ENCODE measurements at regions not wholly inside any gene's neighbourhood (a gene's known extent, or its start where the extent isn't known, plus 50 kb on each side); places are given as distances from the start of the nearest gene placed in this dataset.
"Not testable (repeated sequence)": the region's sequence is repeated elsewhere in the genome, so short reads cannot be mapped to it uniquely, and the experiment has no call there.

GRCh38 chr17:27207073-27207513 lies 86.8 kb upstream of the WSB1 start:
- no peaks in the 10 kb centered on the region for H3K36me3 ChIP-seq
- H3K4me3 ChIP-seq = no peak overlapping the region
- no peak overlapping the region for H3K9ac ChIP-seq (ENCODE audit: low read depth in 2 of 2, low read length in 2 of 2)
- H3K27me3 ChIP-seq = no peaks in the 10 kb centered on the region
- TF ChIP-seq, protein P1, sequence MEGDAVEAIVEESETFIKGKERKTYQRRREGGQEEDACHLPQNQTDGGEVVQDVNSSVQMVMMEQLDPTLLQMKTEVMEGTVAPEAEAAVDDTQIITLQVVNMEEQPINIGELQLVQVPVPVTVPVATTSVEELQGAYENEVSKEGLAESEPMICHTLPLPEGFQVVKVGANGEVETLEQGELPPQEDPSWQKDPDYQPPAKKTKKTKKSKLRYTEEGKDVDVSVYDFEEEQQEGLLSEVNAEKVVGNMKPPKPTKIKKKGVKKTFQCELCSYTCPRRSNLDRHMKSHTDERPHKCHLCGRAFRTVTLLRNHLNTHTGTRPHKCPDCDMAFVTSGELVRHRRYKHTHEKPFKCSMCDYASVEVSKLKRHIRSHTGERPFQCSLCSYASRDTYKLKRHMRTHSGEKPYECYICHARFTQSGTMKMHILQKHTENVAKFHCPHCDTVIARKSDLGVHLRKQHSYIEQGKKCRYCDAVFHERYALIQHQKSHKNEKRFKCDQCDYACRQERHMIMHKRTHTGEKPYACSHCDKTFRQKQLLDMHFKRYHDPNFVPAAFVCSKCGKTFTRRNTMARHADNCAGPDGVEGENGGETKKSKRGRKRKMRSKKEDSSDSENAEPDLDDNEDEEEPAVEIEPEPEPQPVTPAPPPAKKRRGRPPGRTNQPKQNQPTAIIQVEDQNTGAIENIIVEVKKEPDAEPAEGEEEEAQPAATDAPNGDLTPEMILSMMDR (IDR thresholded peaks at IDR 0.05) = no peak
- H3K9me3 ChIP-seq = no peaks in the 10 kb centered on the region
- H3K4me1 ChIP-seq = no peaks in the 10 kb centered on the region
- intact Hi-C loops (cut with DNase I) = no loop called here
- DNase-seq = no peak
- H3K27ac ChIP-seq = peak overlapping the region; percentile 24

- H3K4me1 ChIP-seq; DNase-seq; H3K27ac ChIP-seq; H3K4me3 ChIP-seq; H3K9me3 ChIP-seq; H3K27me3 ChIP-seq; intact Hi-C loops (cut with DNase I); H3K9ac ChIP-seq (ENCODE audit: low read depth in 2 of 2, low read length in 2 of 2); H3K36me3 ChIP-seq: not testable (repeated sequence)
Observed at GRCh38 chr17:27208370-27208769, 85.5 kb upstream of the WSB1 start.

DNA sequence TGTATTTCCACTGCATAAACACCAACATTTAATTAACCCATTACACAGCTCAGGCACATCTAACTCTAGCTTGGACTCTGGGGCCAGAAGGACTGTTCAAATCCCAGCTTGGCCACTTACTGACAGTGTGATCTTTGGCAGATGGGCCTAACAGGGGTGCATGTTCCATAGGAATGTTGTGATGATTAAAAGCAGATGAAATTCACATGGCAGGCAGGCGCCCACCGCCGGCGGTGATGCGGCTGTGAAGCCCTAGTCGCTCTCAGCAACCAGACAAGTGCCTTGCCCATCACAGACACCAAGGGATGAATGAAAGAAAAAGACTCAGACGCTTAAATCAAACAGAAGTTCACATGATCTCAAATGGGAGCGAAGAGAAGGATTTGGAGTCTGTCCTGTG lies 84.6 kb upstream of the WSB1 start:
- no peak overlapping the region for H3K4me3 ChIP-seq
- no peaks in the 10 kb centered on the region for H3K36me3 ChIP-seq
- H3K27ac ChIP-seq = no peak overlapping the region
- intact Hi-C loops (cut with DNase I) = no loop called here
- H3K4me1 ChIP-seq = no peaks in the 10 kb centered on the region
- H3K27me3 ChIP-seq = no peaks in the 10 kb centered on the region
- no peaks in the 10 kb centered on the region for H3K9me3 ChIP-seq
- no peak for DNase-seq
- TF ChIP-seq, protein P1 (IDR thresholded peaks at IDR 0.05) = no peak
- H3K9ac ChIP-seq (ENCODE audit: low read depth in 2 of 2, low read length in 2 of 2) = no peak overlapping the region

DNA sequence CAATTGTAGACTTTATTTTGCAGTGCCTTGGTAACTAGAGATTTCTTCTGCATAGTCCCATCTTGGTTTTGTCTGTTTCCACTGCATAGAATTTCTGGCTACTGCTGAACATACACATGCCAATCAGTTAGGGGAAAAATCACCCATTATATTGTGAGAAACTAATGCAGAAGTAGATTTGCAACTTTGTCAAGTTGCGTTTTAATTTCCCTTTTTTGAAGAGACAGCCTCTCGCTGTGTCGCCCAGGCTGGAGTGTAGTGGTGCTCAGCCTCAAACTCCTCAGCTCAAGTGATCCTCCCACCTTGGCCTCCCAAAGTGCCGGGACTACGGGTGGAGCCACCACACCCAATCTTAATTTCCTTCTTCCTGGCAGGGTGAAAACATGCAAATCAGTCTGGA lies 83.1 kb upstream of the WSB1 start:
- H3K27me3 ChIP-seq; H3K27ac ChIP-seq; H3K9ac ChIP-seq (ENCODE audit: low read depth in 2 of 2, low read length in 2 of 2); H3K36me3 ChIP-seq; intact Hi-C loops (cut with DNase I); H3K4me1 ChIP-seq; H3K9me3 ChIP-seq; H3K4me3 ChIP-seq; DNase-seq: not testable (repeated sequence)

- no peak overlapping the region for H3K4me3 ChIP-seq
- no peaks in the 10 kb centered on the region for H3K27me3 ChIP-seq
- no peaks in the 10 kb centered on the region for H3K4me1 ChIP-seq
- intact Hi-C loops (cut with DNase I) = no loop called here
- no peaks in the 10 kb centered on the region for H3K36me3 ChIP-seq
- peak overlapping the region; percentile 22 for H3K27ac ChIP-seq
- H3K9ac ChIP-seq (ENCODE audit: low read depth in 2 of 2, low read length in 2 of 2) = no peak overlapping the region
- H3K9me3 ChIP-seq = no peaks in the 10 kb centered on the region
- no peak for DNase-seq
- TF ChIP-seq, protein P1 (IDR thresholded peaks at IDR 0.05) = no peak
Observed at GRCh38 chr17:27216836-27217235, 77.1 kb upstream of the WSB1 start.

DNA sequence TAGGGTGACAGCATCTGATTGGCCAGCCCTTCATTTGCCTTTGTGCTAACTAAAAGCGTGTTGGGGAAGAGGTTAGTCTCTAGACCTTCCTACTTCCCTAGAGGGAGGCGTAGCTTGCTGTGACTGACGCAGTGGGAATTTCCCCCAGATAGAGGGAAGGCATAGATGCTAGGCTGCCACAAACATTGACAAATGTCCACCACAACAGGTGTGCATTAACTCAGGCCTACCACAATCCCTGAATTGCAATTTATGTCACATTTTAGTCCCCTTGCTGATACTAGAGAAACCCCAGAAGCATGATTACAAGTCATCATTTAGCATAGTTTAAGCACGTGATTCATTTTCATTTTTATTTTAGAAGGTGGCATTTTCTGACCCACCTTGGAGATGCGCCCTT lies 76.3 kb upstream of the WSB1 start:
- Histone ChIP-seq H3K4me3 (no peak overlapping the region), H3K9me3 (no peaks in the 10 kb centered on the region), H3K4me1 (no peaks in the 10 kb centered on the region), H3K36me3 (no peaks in the 10 kb centered on the region), H3K27me3 (no peaks in the 10 kb centered on the region), H3K9ac (ENCODE audit: low read depth in 2 of 2, low read length in 2 of 2) (no peak overlapping the region), H3K27ac (peak overlapping the region; percentile 22)
- DNase-seq = no peak
- TF ChIP-seq, protein P1 (IDR thresholded peaks at IDR 0.05) = no peak
- intact Hi-C loops (cut with DNase I) = no loop called here

DNA sequence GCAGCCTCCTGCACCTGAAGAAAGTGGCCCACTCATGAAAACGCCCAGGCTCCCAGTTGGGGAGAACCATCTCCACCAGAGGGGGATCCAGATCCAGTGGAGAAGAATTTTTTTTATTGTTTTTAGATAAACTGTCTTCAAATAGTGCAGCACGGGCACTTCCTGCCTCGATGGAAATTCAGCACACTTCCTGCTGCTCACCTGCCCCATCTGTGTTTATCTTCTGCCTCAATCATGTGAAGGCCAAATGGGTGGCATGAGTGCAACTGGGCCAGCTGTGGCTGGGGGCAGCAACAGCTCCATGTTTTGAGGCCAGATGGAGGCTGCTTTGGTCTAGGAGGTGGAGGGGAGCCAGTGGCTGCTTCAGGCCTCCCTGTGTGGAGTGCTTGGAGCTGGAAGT lies 75.9 kb upstream of the WSB1 start:
- Histone ChIP-seq H3K9ac (ENCODE audit: low read depth in 2 of 2, low read length in 2 of 2) (no peak overlapping the region), H3K36me3 (no peaks in the 10 kb centered on the region), H3K4me1 (no peaks in the 10 kb centered on the region), H3K4me3 (no peak overlapping the region), H3K27me3 (no peaks in the 10 kb centered on the region), H3K9me3 (no peaks in the 10 kb centered on the region), H3K27ac (no peak overlapping the region)
- TF ChIP-seq, protein P1 (IDR thresholded peaks at IDR 0.05) = no peak
- intact Hi-C loops (cut with DNase I) = no loop called here
- no peak for DNase-seq
